ENCODE measurements at regions not wholly inside any gene's neighbourhood (a gene's known extent, or its start where the extent isn't known, plus 50 kb on each side); places are given as distances from the start of the nearest gene placed in this dataset.

DNA sequence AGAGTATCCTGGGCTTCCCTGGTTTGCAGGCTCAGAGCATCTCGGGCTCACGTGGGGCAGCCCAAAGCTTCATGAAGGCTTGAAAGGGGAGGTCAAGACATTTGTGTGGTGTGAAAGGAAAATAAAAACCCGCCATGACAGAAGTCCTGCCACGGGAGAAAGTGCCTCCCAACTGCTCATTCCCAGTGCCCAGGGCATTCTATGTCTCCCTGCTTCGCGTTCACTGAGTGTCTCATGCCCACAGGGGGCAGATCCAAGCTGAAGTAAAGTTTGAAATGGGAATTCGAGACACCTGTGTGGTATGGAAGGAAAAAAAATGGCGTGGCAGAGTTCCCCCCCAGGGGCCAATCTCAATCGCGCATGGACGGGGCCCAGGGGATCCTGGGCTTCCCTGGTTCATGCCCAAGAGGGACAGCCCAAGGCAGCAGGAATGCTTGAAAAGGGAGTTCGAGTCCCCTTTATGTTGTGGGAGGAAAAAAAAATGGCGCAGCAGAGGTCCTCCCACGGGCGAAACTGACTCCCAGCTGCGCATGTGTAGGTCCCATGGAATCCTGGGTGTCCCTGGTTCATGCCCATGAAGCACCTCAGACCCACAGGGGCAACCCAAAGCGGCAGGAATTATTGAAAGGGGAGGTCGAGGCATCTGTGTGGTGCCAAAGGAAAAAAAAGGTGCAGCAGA, 576.7 kb downstream of the ALG10 start:
- TF ChIP-seq, protein P1, sequence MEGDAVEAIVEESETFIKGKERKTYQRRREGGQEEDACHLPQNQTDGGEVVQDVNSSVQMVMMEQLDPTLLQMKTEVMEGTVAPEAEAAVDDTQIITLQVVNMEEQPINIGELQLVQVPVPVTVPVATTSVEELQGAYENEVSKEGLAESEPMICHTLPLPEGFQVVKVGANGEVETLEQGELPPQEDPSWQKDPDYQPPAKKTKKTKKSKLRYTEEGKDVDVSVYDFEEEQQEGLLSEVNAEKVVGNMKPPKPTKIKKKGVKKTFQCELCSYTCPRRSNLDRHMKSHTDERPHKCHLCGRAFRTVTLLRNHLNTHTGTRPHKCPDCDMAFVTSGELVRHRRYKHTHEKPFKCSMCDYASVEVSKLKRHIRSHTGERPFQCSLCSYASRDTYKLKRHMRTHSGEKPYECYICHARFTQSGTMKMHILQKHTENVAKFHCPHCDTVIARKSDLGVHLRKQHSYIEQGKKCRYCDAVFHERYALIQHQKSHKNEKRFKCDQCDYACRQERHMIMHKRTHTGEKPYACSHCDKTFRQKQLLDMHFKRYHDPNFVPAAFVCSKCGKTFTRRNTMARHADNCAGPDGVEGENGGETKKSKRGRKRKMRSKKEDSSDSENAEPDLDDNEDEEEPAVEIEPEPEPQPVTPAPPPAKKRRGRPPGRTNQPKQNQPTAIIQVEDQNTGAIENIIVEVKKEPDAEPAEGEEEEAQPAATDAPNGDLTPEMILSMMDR (IDR thresholded peaks at IDR 0.05), result no peak
- no peak for TF ChIP-seq ZFX (IDR thresholded peaks at IDR 0.05; ENCODE audit: borderline replicate concordance)
